Rectal smooth muscle tissue (tissue), 1 donor: ENCODE measurements at regions not wholly inside any gene's neighbourhood (a gene's known extent, or its start where the extent isn't known, plus 50 kb on each side); places are given as distances from the start of the nearest gene placed in this dataset.

Experiments
- H3K27ac ChIP-seq: one replicate; pipeline ENCODE4 v1.7.0; 2013; ENCODE audit warnings: low read depth, low read length, inconsistent platforms
- H3K27me3 ChIP-seq: one replicate; pipeline ENCODE4 v1.7.0; 2013; ENCODE audit warnings: low read length; ENCODE audit not compliant: control insufficient read depth, insufficient read depth
- H3K36me3 ChIP-seq: one replicate; pipeline ENCODE4 v1.7.0; 2013; ENCODE audit warnings: low read length; ENCODE audit not compliant: control insufficient read depth, insufficient read depth
- H3K4me1 ChIP-seq: one replicate; pipeline ENCODE4 v1.7.0; 2013; ENCODE audit warnings: low read length; ENCODE audit not compliant: control insufficient read depth, insufficient read depth
- H3K4me3 ChIP-seq: one replicate; pipeline ENCODE4 v1.7.0; 2013; ENCODE audit warnings: low read length
- H3K9ac ChIP-seq: one replicate; pipeline ENCODE4 v1.7.0; 2013; ENCODE audit warnings: low read length

- Histone ChIP-seq H3K4me1 (peaks cover 11% of the 10 kb centered on the region), H3K9ac (no peak overlapping the region), H3K27me3 (no peaks in the 10 kb centered on the region), H3K27ac (peak overlapping the region; percentile 53), H3K4me3 (no peak overlapping the region), H3K36me3 (no peaks in the 10 kb centered on the region)
Observed at GRCh38 chr12:19850346-19851065, 411.2 kb downstream of the AEBP2 start.

DNA sequence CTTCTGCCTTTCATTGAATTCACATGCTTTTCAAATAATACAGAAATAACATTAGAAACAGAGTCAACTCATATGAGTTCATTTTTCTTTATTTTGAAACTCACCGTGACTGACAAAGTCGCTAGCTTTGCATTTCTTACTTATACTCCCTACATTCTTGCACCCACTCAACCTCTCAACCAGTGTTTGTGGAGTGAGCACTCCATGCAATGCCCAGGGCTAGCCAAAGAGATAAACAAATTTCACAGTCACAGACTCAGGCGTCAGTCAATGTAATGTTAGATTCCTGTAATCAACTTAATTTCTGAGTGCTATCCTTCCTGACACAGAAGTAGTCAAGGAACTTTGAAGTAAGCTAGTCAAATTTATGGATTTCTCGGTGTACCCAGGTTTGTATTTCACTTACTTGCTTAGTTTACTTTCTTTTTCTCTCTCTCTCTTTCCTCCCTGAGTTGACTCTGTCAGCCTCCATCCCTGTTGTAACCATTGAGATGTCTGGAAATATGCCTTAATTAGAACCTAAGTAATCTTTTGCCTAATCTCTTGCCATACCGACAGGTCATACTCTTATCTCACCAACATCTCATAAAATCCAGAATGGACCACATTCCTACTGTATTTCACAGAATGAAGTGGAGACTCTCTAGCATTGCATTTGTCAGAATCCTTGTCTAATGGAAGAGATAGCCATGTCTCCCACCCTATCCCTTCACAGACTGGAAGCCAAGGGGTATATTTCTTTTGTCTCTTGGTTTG is 413.0 kb downstream of the AEBP2 start:
- Histone ChIP-seq H3K36me3 (no peaks in the 10 kb centered on the region), H3K27ac (no peak overlapping the region), H3K9ac (no peak overlapping the region), H3K27me3 (no peaks in the 10 kb centered on the region), H3K4me1 (peaks cover 8% of the 10 kb centered on the region), H3K4me3 (no peak overlapping the region)

GRCh38 chr12:19855851-19856250 is 416.6 kb downstream of the AEBP2 start:
- H3K4me1 ChIP-seq: no peaks in the 10 kb centered on the region
- no peak overlapping the region for H3K4me3 ChIP-seq
- H3K27me3 ChIP-seq: no peaks in the 10 kb centered on the region
- no peak overlapping the region for H3K9ac ChIP-seq
- no peaks in the 10 kb centered on the region for H3K36me3 ChIP-seq
- peak overlapping the region; percentile 34 for H3K27ac ChIP-seq

DNA sequence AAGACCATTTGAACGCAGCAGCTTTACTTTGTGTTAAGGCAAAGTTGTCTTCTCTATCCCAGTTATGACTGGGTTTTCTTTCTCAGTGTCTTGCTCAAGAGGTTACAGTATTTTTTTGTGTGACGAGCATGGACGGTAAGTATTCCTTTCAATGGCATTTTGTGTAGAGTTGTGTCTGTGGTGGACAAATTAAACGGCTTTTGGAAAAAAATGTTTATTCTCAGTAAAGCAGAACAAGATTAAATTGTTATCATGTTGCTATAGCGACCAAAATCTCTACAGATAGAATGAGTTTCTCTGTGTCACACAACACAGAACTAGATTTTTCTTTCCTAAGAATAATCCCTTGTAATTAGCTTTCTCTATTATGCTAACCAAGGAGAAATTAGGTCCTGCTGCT is 417.1 kb downstream of the AEBP2 start:
- Histone ChIP-seq H3K27ac (peak overlapping the region; percentile 56), H3K27me3 (no peaks in the 10 kb centered on the region), H3K4me1 (no peaks in the 10 kb centered on the region), H3K36me3 (no peaks in the 10 kb centered on the region), H3K4me3 (no peak overlapping the region), H3K9ac (no peak overlapping the region)

DNA sequence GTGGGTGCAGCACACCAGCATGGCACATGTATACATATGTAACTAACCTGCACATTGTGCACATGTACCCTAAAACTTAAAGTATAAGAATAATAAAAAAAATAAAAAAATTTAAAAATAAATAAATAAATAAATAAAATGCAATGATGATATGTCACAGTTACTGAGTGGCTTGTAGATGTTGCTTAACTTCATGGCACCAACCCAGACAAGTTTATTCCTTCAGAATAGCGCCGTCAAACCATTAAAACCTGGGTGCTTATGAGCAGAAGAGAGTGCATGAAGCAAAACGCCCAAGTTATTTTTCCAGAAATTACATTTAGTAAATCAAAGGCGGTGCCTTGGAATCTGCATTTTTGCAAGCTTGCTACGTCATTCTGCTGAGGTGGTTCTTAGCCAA is 417.9 kb downstream of the AEBP2 start:
- Histone ChIP-seq H3K36me3 (no peaks in the 10 kb centered on the region), H3K4me1 (no peaks in the 10 kb centered on the region), H3K27ac (no peak overlapping the region), H3K9ac (no peak overlapping the region), H3K27me3 (no peaks in the 10 kb centered on the region), H3K4me3 (no peak overlapping the region)

DNA sequence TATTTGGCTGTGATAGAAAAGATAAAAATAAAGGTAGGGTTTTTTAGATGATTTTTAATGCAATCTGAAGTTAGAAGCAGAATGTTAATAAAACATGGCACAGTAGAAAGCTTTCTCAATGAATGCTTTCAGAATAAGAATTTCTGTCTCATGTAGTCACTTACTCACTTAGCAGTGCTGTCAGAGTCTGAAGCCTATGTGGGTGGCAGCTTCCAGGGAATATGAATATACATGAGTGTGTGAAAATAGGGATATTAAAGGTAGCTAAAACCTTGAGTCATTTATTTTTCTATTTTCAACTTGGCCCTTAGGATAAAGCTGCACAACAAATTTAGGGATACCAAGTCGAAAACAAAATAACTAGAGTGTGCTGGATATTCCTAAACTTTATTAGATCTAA is 427.9 kb downstream of the AEBP2 start:
- Histone ChIP-seq H3K27me3 (no peaks in the 10 kb centered on the region), H3K4me1 (peaks cover 5% of the 10 kb centered on the region), H3K4me3 (no peak overlapping the region), H3K27ac (no peak overlapping the region), H3K9ac (no peak overlapping the region), H3K36me3 (no peaks in the 10 kb centered on the region)

- no peak overlapping the region for H3K27ac ChIP-seq
- H3K9ac ChIP-seq: no peak overlapping the region
- peaks cover 5% of the 10 kb centered on the region for H3K4me1 ChIP-seq
- no peak overlapping the region for H3K4me3 ChIP-seq
- no peaks in the 10 kb centered on the region for H3K27me3 ChIP-seq
- no peaks in the 10 kb centered on the region for H3K36me3 ChIP-seq
Observed at GRCh38 chr12:19867970-19868369, 428.7 kb downstream of the AEBP2 start.

- Histone ChIP-seq H3K4me1 (peaks cover 5% of the 10 kb centered on the region), H3K27me3 (no peaks in the 10 kb centered on the region), H3K4me3 (no peak overlapping the region), H3K36me3 (no peaks in the 10 kb centered on the region), H3K9ac (no peak overlapping the region), H3K27ac (no peak overlapping the region)
Observed at GRCh38 chr12:19869413-19869812, 430.1 kb downstream of the AEBP2 start.

DNA sequence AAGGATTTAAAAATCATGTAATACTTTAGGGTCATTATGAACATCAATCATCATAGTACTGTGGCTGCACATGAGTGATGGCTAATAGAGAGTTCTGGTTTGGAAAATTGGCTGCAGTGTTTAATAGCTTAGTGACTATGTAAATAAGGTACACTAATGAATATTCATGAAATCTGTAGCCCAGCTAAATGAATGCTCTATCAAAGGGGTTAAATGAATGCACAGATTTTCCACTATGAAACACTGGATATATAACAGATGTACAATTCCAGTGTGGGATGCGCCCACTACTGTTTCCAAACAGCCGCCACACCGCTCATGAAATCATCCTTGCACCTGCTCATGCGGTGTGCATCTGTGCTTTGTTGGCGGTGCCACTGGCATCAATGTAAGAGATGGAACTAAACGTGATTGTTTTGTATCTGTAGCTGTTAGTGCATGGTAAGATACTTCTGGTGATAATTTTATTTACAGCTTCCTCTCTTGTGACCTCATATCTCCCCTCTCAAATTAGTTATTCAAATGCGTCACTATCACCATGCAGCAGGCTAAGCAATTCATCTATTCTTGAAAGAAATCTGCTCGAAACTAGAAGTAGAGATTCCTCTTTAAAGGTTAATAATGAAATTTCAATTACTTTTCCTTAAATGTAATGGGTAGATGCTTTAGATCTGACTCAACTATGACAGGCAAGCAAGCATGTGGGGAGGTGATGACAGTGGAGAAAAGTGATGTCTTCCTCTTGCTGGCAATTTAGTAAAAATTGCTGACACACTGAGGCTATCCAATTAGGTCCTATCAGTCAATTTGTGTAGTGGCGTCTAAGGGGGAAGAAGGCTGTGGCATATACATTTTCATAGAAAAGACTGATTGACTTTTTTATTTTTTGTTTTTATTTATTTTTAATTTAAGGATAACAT is 433.6 kb downstream of the AEBP2 start:
- no peak overlapping the region for H3K4me3 ChIP-seq
- H3K27ac ChIP-seq: no peak overlapping the region
- H3K9ac ChIP-seq: no peak overlapping the region
- no peaks in the 10 kb centered on the region for H3K27me3 ChIP-seq
- peaks cover 4% of the 10 kb centered on the region for H3K4me1 ChIP-seq
- no peaks in the 10 kb centered on the region for H3K36me3 ChIP-seq

DNA sequence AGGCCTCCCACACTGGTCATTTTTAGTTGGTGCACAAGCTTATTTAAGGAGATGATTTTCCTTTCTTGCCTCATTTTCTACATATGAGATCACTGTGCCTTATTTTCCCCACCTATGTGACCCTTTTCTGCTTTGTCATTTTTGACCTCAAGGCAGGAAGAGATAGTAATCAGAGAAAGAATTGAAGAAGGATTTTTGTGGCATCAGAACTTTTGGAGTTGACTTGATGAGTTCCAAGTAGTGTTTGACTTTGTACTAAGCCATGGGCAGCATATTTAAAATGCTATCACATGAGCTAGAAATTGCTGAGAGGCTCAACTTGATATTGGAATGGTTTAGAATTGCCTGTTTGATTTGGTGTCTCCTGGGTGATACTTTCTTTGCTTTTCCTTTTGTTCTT is 440.8 kb downstream of the AEBP2 start:
- Histone ChIP-seq H3K4me1 (peaks cover 24% of the 10 kb centered on the region), H3K4me3 (no peak overlapping the region), H3K9ac (no peak overlapping the region), H3K36me3 (no peaks in the 10 kb centered on the region), H3K27me3 (no peaks in the 10 kb centered on the region), H3K27ac (no peak overlapping the region)

- H3K36me3 ChIP-seq: no peaks in the 10 kb centered on the region
- no peaks in the 10 kb centered on the region for H3K27me3 ChIP-seq
- peaks cover 29% of the 10 kb centered on the region for H3K4me1 ChIP-seq
- H3K4me3 ChIP-seq: no peak overlapping the region
- H3K9ac ChIP-seq: no peak overlapping the region
- H3K27ac ChIP-seq: no peak overlapping the region
Observed at GRCh38 chr12:19880721-19881120, 441.4 kb downstream of the AEBP2 start.

GRCh38 chr12:19882346-19882745 is 443.1 kb downstream of the AEBP2 start:
- no peak overlapping the region for H3K9ac ChIP-seq
- H3K4me3 ChIP-seq: no peak overlapping the region
- peaks cover 38% of the 10 kb centered on the region for H3K4me1 ChIP-seq
- H3K27ac ChIP-seq: peak overlapping the region; percentile 60
- H3K27me3 ChIP-seq: no peaks in the 10 kb centered on the region
- H3K36me3 ChIP-seq: no peaks in the 10 kb centered on the region
